HG03039 (cell line): ENCODE measurements at regions not wholly inside any gene's neighbourhood (a gene's known extent, or its start where the extent isn't known, plus 50 kb on each side); places are given as distances from the start of the nearest gene placed in this dataset.
A peak's percentile ranks its signal among the peaks of the same experiment; 100 is the strongest.

Source experiments
- ATAC-seq: cut with Tn5 transposase; IDR thresholded peaks from one replicate; pipeline ENCODE4 v1.9.1; 2021; ENCODE audit warnings: mild to moderate bottlenecking, moderate library complexity; ENCODE audit not compliant: unreplicated experiment

- no peak for ATAC-seq
These were observed 123.5 kb downstream of the MBD2 start for GRCh38 chr18:54100920-54101470.

DNA sequence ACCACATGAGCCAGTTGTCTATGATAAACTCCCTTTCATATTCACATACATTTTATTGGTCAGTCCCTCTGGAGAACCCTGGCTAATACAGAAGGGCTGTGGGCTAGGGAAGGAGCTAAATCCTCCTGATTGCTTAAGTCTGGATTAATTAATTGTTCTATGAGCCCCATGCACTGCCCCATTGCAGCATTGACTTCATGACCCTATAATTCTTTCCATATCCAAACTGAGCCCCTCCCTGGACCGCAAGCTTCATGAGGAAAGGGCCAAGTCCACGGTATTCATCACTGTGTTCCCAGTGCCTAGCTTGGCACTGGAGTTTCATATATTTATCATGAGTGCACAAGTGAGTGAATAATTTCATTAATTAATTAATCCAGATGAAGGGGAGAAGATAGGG lies 124.0 kb downstream of the MBD2 start:
- ATAC-seq: no peak

DNA sequence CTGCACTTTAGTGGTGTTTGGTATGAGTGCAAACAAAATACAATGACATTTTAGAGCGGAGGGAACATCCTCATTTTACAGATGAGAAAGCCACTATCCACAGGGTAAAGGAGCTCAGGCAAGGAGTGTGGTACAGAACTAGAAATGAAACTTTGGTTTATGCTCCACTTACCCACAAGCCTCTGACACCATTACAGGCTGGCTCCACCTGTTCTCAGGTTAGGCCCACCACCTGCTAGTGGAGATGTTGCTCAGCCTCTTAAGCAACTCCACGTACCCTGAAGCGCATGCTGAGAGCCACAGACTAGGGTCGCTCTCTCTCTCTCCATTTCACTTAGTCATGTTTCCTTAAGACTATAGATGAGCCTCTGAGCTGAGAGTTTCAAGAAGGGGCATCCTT lies 130.0 kb downstream of the MBD2 start:
- peak; percentile 50 for ATAC-seq

- no peak for ATAC-seq
These were observed 133.6 kb downstream of the MBD2 start for GRCh38 chr18:54090856-54091255.

DNA sequence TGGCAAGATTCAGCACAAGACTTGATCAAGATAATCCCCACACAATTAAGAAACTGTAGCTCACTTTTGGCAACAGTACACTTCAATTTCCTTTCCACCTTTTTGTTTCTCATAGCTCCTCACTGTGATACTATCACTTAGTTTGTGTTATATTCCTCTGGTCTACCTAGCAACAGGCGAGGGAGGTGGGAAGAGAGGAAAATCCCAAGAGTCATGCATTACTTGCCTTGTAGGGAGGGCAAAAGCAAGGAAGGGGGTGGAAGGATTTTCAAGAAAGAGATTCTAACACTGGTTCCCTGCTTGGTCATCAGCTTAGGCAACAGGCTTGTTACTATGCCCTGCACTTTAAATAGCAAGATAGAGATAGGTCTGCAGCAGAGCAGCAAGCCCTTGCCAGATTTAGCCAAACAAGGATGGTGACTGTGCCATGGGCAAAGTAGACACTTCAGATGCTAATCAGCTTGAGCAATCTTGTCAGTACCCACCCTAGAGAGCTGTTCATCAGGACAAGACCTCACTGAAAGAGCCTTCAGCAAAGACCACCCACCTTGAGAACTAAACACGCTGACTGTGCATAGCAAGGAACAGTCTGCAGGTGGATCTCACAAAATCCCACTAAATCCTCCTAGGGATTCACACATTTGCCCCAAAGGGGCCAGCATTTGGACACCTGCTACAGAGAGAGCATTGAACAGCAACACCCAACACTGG lies 134.6 kb downstream of the MBD2 start:
- no peak for ATAC-seq

- no peak for ATAC-seq
These were observed 137.6 kb downstream of the MBD2 start for GRCh38 chr18:54086863-54087262.

- peak; percentile 75 for ATAC-seq
These were observed 138.2 kb downstream of the MBD2 start for GRCh38 chr18:54086046-54086802.

- no peak for ATAC-seq
These were observed 143.6 kb downstream of the MBD2 start for GRCh38 chr18:54080858-54081257.

DNA sequence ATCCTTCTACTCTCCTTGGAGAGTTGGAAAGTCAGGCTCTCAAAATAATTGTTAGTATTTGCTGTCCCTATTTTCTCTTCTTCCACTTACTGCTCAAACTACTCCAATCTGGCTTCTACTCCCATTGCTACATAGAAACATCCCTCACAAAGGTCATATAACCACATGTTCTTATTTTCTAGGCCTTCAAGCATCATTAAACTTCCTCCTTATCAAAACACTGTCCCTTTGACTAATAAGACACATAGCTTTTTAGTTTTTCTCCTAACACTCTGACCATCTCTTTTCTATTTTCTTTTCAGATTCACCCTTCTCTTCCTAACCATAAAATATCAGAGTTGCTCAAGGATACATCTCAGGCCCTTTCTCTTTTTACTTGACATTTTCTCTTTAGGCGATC lies 148.3 kb downstream of the MBD2 start:
- no peak for ATAC-seq

- no peak for ATAC-seq
These were observed 148.8 kb downstream of the MBD2 start for GRCh38 chr18:54075689-54076088.

- no peak for ATAC-seq
These were observed 154.7 kb downstream of the MBD2 start for GRCh38 chr18:54069729-54070128.

DNA sequence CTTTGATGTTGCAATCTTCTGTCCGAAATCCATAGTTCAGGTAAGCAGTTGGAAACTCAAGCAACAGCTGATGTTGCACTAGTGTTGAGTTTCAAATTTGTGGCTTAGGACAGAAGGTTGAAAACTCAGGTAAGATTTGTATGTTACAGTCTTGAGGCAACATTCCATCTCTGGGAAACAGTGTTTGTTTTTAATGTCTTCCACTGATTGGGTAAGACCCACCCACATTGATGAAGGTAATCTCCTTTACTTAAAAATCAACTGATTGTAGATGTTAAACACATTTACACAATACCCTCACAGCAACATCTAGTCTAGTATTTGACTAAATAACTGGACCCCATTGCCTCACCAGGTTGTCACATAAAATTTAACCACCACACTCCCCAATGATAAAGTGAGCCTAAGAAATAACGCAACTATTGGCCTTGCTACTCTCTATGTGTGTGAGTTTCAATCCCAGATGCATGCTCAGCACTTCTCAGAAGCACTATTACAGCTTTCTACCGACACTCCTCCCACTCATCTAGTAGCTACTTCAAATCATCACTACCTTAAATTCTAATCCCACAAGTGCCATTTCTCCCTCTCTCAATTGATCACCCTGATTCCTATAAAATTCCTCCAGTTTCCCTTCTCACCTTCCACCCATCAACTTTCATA lies 164.0 kb downstream of the MBD2 start:
- no peak for ATAC-seq

DNA sequence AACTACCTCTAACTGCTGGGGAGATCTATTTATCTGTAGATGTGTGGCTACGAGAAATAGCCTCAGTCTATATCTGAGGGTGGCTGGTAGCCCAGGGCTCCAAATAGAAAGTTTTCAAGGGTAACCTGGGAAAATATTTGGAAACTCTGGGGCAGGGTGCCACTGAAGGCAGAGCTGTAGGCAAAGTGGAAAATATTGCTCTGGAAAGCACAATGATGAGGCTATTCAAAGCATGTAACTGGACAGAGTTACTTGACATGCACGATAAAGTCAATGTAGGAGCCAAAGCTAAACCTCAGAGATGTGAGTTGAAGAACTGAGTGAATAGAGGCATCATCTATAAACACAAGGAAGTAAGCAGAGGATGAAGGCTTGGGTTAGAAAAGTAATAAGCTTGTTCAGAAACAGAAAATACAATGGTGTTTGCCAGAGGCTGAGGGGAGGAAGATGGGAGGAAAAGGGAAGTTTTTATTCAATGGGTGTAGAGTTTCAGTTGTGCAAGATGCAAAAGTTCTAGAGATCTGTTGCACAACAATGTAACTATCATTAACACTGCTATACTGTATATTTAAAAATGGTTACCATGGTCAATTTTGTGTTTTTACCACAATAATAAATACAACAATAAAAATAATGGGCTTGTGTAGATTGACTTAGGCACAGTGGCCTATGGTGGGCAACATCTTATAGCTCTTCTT lies 171.6 kb downstream of the MBD2 start:
- no peak for ATAC-seq

DNA sequence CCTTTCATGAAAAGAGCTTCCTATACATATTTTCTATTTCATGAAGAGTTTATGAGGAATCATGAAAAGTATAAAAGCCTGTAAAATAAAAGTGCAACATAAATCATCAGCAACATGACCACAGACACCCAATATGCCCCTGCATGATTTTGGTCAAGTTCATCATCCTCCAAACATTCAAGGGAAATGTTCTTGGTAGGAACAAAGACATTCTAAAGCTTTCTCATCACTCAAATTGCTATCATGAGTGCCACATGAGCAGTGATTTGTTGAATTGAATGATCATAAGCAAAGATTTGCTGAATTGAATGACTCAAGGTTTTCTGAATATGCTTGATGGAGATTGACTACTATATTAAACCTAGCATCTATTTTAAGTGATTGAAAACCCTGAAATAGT lies 172.2 kb downstream of the MBD2 start:
- no peak for ATAC-seq

GRCh38 chr18:54043484-54044251 lies 180.8 kb downstream of the MBD2 start:
- ATAC-seq: no peak

DNA sequence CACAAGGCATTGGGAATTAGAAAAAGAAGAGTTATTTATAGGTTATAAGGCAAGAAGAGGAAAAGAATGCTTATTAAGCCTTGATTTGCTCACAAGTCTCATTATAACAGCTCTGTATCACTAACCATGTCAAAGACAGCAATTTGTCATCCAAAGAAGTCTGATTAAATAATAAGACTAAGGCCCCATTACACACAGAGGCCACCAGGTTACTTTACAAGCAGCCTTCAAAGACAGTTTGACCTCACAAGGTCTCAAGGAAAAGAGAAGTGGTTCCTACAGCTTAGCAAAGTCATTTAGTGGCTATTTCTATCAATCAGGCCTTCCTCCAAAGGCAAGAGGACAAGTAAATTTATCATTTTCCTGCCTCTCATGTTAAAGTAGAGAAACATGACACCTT lies 188.5 kb downstream of the MBD2 start:
- ATAC-seq: no peak

- no peak for ATAC-seq
These were observed 191.4 kb downstream of the MBD2 start for GRCh38 chr18:54033052-54033451.

- ATAC-seq: no peak
These were observed 192.1 kb downstream of the MBD2 start for GRCh38 chr18:54032412-54032811.

GRCh38 chr18:54031243-54031642 lies 193.2 kb downstream of the MBD2 start:
- ATAC-seq: no peak

DNA sequence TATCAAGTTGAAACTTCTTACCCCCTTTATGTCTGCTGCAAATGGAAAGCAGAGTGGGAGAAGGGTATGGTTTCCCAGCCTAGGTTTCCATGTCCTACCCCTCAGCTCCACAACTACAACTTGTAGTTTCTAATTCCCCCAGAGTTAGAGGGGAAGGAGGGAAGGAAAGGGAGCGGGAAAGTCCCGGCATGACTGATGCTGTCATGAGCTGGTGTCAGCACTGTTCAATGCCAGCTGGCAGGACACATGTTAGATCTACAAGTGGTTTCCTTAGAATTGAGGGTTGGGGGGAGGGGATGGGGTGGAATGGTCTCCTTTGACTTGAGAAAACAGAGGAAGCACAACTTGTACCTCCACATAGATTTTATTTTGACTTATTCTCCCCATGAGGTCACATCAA lies 194.0 kb downstream of the MBD2 start:
- ATAC-seq: no peak
